ENCODE measurements at regions not wholly inside any gene's neighbourhood (a gene's known extent, or its start where the extent isn't known, plus 50 kb on each side); places are given as distances from the start of the nearest gene placed in this dataset.

GRCh38 chr10:128599538-128599937 lies 473.3 kb upstream of the MKI67 start:
- no peak for DNase-seq (ENCODE audit: low read depth in 2 of 3, low spot score in 2 of 3)

- no peak for DNase-seq (ENCODE audit: low read depth in 2 of 3, low spot score in 2 of 3)
These were observed 476.0 kb upstream of the MKI67 start for GRCh38 chr10:128602183-128602582.

- no peak for DNase-seq (ENCODE audit: low read depth in 2 of 3, low spot score in 2 of 3)
These were observed 477.8 kb upstream of the MKI67 start for GRCh38 chr10:128604025-128604424.

GRCh38 chr10:128605180-128605579 lies 479.0 kb upstream of the MKI67 start:
- no peak for DNase-seq (ENCODE audit: low read depth in 2 of 3, low spot score in 2 of 3)

- no peak for DNase-seq (ENCODE audit: low read depth in 2 of 3, low spot score in 2 of 3)
These were observed 479.8 kb upstream of the MKI67 start for GRCh38 chr10:128606055-128606454.

- no peak for DNase-seq (ENCODE audit: low read depth in 2 of 3, low spot score in 2 of 3)
These were observed 482.6 kb upstream of the MKI67 start for GRCh38 chr10:128608791-128609190.

- DNase-seq (ENCODE audit: low read depth in 2 of 3, low spot score in 2 of 3), result no peak
These were observed 483.2 kb upstream of the MKI67 start for GRCh38 chr10:128609460-128609859.

- DNase-seq (ENCODE audit: low read depth in 2 of 3, low spot score in 2 of 3), result no peak
These were observed 483.9 kb upstream of the MKI67 start for GRCh38 chr10:128610113-128610512.

GRCh38 chr10:128612195-128612594 lies 486.0 kb upstream of the MKI67 start:
- no peak for DNase-seq (ENCODE audit: low read depth in 2 of 3, low spot score in 2 of 3)

GRCh38 chr10:128612631-128613030 lies 486.4 kb upstream of the MKI67 start:
- DNase-seq (ENCODE audit: low read depth in 2 of 3, low spot score in 2 of 3), result no peak

- DNase-seq (ENCODE audit: low read depth in 2 of 3, low spot score in 2 of 3), result no peak
These were observed 487.9 kb upstream of the MKI67 start for GRCh38 chr10:128614016-128614605.

- no peak for DNase-seq (ENCODE audit: low read depth in 2 of 3, low spot score in 2 of 3)
These were observed 488.8 kb upstream of the MKI67 start for GRCh38 chr10:128614802-128615553.

GRCh38 chr10:128617532-128617931 lies 491.3 kb upstream of the MKI67 start:
- no peak for DNase-seq (ENCODE audit: low read depth in 2 of 3, low spot score in 2 of 3)

GRCh38 chr10:128622706-128623105 lies 496.5 kb upstream of the MKI67 start:
- no peak for DNase-seq (ENCODE audit: low read depth in 2 of 3, low spot score in 2 of 3)

GRCh38 chr10:128623776-128624175 lies 497.6 kb upstream of the MKI67 start:
- DNase-seq (ENCODE audit: low read depth in 2 of 3, low spot score in 2 of 3), result no peak

- DNase-seq (ENCODE audit: low read depth in 2 of 3, low spot score in 2 of 3), result no peak
These were observed 498.7 kb upstream of the MKI67 start for GRCh38 chr10:128624656-128625530.

GRCh38 chr10:128625926-128626325 lies 499.7 kb upstream of the MKI67 start:
- no peak for DNase-seq (ENCODE audit: low read depth in 2 of 3, low spot score in 2 of 3)

- no peak for DNase-seq (ENCODE audit: low read depth in 2 of 3, low spot score in 2 of 3)
These were observed 500.3 kb upstream of the MKI67 start for GRCh38 chr10:128626397-128627000.

GRCh38 chr10:128627811-128628210 lies 501.6 kb upstream of the MKI67 start:
- DNase-seq (ENCODE audit: low read depth in 2 of 3, low spot score in 2 of 3), result no peak

GRCh38 chr10:128628252-128628651 lies 502.0 kb upstream of the MKI67 start:
- DNase-seq (ENCODE audit: low read depth in 2 of 3, low spot score in 2 of 3), result no peak
